ENCODE measurements at regions not wholly inside any gene's neighbourhood (a gene's known extent, or its start where the extent isn't known, plus 50 kb on each side); places are given as distances from the start of the nearest gene placed in this dataset.

DNA sequence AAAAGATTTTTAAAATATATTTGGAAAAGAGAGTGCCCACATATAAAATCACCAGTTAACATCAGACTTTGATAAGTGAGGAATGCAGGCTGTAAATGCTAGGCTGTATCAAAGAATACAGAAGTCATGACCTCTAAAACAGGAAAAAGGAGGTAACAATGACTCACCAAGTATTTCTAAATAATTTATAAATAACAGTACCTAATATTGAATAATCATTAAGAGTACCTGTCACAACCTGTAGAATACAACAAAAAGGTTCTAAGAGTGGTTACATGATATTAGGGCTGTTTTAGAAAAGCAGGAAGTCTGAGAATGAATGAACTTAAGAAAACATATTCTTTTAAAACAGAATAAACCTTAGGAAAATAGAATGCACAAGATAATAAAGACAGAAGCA lies 173.1 kb upstream of the CST7 start:
- TF ChIP-seq POLR2A (IDR thresholded peaks at IDR 0.05; ENCODE audit: low read length) = no peak
- no peak for TF ChIP-seq GATA1 (IDR thresholded peaks at IDR 0.05; ENCODE audit: low read depth, low read length)

Data from erythroblast (primary cell).